NAMALWA (cell line): ENCODE measurements at regions not wholly inside any gene's neighbourhood (a gene's known extent, or its start where the extent isn't known, plus 50 kb on each side); places are given as distances from the start of the nearest gene placed in this dataset.
"Not testable (repeated sequence)": the region's sequence is repeated elsewhere in the genome, so short reads cannot be mapped to it uniquely, and the experiment has no call there.

Experiments
- DNase-seq: peaks from one replicate; pipeline ENCODE4 v3.0.0-alpha.2; 2015; ENCODE audit warnings: low spot score

DNA sequence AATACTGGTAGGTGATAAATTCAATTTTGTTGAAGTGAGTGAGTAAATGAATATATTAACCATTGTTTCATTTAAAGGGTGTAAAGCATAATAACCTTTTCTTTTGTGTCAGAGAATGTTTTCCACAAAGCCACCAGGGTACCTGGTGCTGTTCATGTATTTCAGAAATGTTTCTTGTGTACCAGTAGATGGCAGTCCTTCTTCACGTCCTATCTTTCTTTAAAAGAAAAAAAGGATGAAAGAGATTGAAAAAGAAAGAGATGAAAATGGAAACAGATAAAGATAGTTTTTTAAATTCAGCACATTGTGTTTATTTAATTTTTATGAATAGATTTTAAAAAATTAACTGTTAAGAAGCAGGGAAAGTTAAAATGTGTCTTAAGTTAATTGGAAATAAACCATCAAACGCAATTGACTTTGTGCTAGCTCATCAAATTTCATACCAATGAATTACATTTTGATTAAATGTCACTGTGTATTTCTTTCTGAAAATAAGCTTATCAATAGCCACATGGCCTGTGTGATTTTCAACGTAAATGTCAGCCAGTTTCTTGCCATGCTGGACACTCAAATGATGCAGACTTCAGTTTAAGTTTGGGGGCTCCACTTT is 65.5 kb upstream of the CHORDC1 start:
- peak; percentile 54 for DNase-seq

DNA sequence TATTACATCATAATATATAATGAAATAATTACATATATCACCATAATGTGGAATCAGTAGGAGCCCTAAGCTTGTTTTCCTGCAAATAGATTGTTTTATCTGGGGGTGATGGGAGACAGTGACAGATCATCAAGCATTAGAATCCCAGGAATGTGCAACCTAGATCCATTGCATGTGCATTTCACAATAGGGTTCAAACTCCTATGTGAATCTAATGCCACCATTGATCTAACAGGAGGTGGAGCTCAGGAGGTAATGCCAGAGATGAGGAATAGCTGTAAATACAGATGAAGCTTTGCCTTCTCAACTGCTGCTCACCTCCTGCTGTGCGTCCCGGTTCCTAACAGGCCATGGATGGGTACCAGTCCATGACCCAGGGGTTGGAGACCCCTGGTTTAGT is 63.8 kb upstream of the CHORDC1 start:
- no peak for DNase-seq

DNA sequence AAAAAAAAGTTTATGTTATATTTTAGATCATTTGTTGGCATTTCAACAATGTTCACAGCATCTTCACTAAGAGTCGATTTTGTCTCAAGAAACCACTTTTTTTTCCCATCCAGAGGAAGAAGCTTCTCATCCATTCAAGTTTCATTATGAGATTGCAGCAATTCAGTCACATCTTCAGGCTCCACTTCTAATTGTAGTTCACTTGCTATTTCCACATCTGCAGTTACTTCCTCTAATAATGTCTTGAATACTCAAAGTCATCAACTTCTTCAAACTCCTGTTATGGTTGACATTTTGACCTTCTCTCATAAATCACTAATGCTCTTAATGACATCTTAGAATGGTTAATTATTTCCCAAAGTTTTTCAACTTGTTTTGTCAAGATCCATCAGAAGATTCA is 61.3 kb upstream of the CHORDC1 start:
- DNase-seq: no peak

DNA sequence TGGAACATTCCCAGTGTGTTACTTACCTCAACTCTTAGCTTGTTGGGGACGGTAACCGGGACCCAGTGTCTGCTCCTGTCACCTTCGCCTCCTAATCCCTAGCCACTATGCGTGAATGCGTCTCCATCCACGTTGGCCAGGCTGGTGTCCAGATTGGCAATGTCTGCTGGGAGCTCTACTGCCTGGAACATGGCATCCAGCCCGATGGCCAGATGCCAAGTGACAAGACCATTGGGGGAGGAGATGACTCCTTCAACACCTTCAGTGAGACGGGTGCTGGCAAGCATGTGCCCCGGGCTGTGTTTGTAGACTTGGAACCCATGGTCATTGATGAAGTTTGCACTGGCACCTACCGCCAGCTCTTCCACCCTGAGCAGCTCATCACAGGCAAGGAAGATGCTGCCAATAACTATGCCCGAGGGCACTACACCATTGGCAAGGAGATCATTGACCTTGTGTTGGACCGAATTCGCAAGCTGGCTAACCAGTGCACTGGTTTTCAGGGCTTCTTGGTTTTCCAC is 59.8 kb upstream of the CHORDC1 start:
- not testable (repeated sequence) for DNase-seq

DNA sequence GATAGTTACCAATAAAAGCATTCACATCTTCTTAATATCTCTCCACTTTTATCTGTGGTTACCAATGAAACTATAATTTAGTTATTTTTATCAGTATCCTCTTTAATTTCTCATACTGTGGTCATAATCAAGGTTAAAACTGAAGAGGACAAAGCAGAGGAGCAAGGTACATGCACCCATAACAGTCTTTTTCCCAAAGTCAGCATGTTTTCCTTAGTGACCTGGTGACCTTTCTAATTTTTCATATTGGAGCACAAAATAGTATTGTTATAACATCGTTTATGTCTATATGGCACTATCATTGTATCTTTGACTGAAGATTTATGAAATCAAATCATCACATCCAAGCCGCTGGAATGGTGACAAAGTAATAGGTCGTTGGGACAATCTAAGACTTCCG is 51.5 kb upstream of the CHORDC1 start:
- no peak for DNase-seq
